ENCODE measurements at regions not wholly inside any gene's neighbourhood (a gene's known extent, or its start where the extent isn't known, plus 50 kb on each side); places are given as distances from the start of the nearest gene placed in this dataset.
"Not testable (repeated sequence)": the region's sequence is repeated elsewhere in the genome, so short reads cannot be mapped to it uniquely, and the experiment has no call there.

GRCh38 chr6:27126046-27126814 is 121.3 kb upstream of the PRSS16 start:
- H3K4me3 ChIP-seq: no peak overlapping the region

GRCh38 chr6:27126815-27127537 is 120.5 kb upstream of the PRSS16 start:
- Histone ChIP-seq H3K27ac (ENCODE audit: low read depth in 1 of 2, low read length in 1 of 2) (peak overlapping the region in 1 of 2 donors; percentile 10), H3K4me1 (ENCODE audit: control insufficient read depth in 5 of 5, insufficient read depth in 5 of 5, low read length in 5 of 5) (peaks cover 0 to 5% (median 2%) of the 10 kb centered on the region in 5 donors), H3K9me3 (ENCODE audit: control insufficient read depth in 4 of 4, insufficient read depth in 3 of 4, low read length in 3 of 4) (no peaks in the 10 kb centered on the region), H3K27me3 (ENCODE audit: control insufficient read depth in 3 of 3, insufficient read depth in 3 of 3, low read length in 2 of 3) (no peaks in the 10 kb centered on the region), H3K36me3 (ENCODE audit: control insufficient read depth in 4 of 4, insufficient read depth in 4 of 4, low read length in 4 of 4) (no peaks in the 10 kb centered on the region), H3K9ac (ENCODE audit: insufficient read depth in 1 of 2, low read length in 2 of 2) (peak overlapping the region; percentile 28 to 83), H3K4me3 (no peak overlapping the region)
- TF ChIP-seq CTCF (IDR thresholded peaks at IDR 0.05; ENCODE audit: control extremely low read depth, extremely low read depth): peak; percentile 93
- 18% methylated on average over 23 of the region's 23 CpGs for WGBS, 2 donors
- peak; percentile 94 for ATAC-seq (ENCODE audit: insufficient read depth, low FRiP score)
- peak; percentile 93 to 98 (median 97) for DNase-seq

More at GRCh38 chr6:27126046-27126814, 121.3 kb upstream of the PRSS16 start:
- no peaks in the 10 kb centered on the region for H3K27me3 ChIP-seq (ENCODE audit: control insufficient read depth in 3 of 3, insufficient read depth in 3 of 3, low read length in 2 of 3)
- H3K36me3 ChIP-seq (ENCODE audit: control insufficient read depth in 4 of 4, insufficient read depth in 4 of 4, low read length in 4 of 4): no peaks in the 10 kb centered on the region
- no peaks in the 10 kb centered on the region for H3K9me3 ChIP-seq (ENCODE audit: control insufficient read depth in 4 of 4, insufficient read depth in 3 of 4, low read length in 3 of 4)
- no peak overlapping the region for H3K27ac ChIP-seq (ENCODE audit: low read depth in 1 of 2, low read length in 1 of 2)
- 91% methylated on average over 6 of the region's 6 CpGs for WGBS, 2 donors
- DNase-seq (no peak), ATAC-seq (ENCODE audit: insufficient read depth, low FRiP score) (no peak)
- no peak overlapping the region for H3K9ac ChIP-seq (ENCODE audit: insufficient read depth in 1 of 2, low read length in 2 of 2)
- H3K4me1 ChIP-seq (ENCODE audit: control insufficient read depth in 5 of 5, insufficient read depth in 5 of 5, low read length in 5 of 5): peaks cover 0 to 4% (median 2%) of the 10 kb centered on the region in 5 donors
- TF ChIP-seq CTCF (IDR thresholded peaks at IDR 0.05; ENCODE audit: control extremely low read depth, extremely low read depth): no peak

GRCh38 chr6:27127874-27128273 is 119.6 kb upstream of the PRSS16 start:
- H3K36me3 ChIP-seq (ENCODE audit: control insufficient read depth in 4 of 4, insufficient read depth in 4 of 4, low read length in 4 of 4); H3K27me3 ChIP-seq (ENCODE audit: control insufficient read depth in 3 of 3, insufficient read depth in 3 of 3, low read length in 2 of 3); H3K4me1 ChIP-seq (ENCODE audit: control insufficient read depth in 5 of 5, insufficient read depth in 5 of 5, low read length in 5 of 5); H3K4me3 ChIP-seq; H3K27ac ChIP-seq (ENCODE audit: low read depth in 1 of 2, low read length in 1 of 2); H3K9me3 ChIP-seq (ENCODE audit: control insufficient read depth in 4 of 4, insufficient read depth in 3 of 4, low read length in 3 of 4); ATAC-seq (ENCODE audit: insufficient read depth, low FRiP score); DNase-seq: not testable (repeated sequence)
- 88 to 94% methylated on average over 4 of the region's 4 CpGs for WGBS, 2 donors
- peak overlapping the region in 1 of 2 donors; percentile 83 for H3K9ac ChIP-seq (ENCODE audit: insufficient read depth in 1 of 2, low read length in 2 of 2)

Measured in lung (tissue), 11 donors.